Left ventricle myocardium superior (tissue), 1 donor: ENCODE measurements at regions not wholly inside any gene's neighbourhood (a gene's known extent, or its start where the extent isn't known, plus 50 kb on each side); places are given as distances from the start of the nearest gene placed in this dataset.

Experiments used
- ATAC-seq: fragments of 200-7000 bp; cut with Tn5 transposase; one replicate; pipeline ENCODE4 v1.9.1; 2020; ENCODE audit warnings: mild to moderate bottlenecking, moderate library complexity
- DNase-seq: peaks from one replicate; pipeline ENCODE4 v3.0.0-alpha.2; 2020
- intact Hi-C: fragments of 100-400 bp; cut with micrococcal nuclease; formaldehyde crosslinking; loops from one replicate; pipeline ENCODE4 v1.11.0; 2022
- donor health status: DM: no; HTN: yes; CAD: no; lungs with severe emphysema.

DNA sequence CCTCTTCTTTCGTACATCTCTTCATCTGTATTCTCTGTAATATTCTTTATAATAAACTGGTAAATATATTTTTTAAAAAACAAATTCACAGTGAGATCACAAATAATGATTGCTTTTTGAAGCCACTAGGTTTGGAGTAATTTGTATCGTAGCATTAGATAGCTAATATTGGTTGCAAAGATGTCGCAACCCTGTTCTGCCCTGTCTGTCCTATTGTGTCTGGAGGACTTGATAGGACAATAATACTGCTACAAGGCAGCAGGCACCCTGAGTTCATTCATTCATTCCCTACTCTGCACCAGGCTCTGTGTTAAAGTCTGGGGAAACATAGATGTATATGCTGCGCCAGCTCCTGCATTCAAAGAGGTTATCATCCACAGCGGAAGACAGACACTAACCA is 206.7 kb upstream of the KLF4 start:
- DNase-seq = no peak
- intact Hi-C loops = no loop called here
- no peak for ATAC-seq

DNA sequence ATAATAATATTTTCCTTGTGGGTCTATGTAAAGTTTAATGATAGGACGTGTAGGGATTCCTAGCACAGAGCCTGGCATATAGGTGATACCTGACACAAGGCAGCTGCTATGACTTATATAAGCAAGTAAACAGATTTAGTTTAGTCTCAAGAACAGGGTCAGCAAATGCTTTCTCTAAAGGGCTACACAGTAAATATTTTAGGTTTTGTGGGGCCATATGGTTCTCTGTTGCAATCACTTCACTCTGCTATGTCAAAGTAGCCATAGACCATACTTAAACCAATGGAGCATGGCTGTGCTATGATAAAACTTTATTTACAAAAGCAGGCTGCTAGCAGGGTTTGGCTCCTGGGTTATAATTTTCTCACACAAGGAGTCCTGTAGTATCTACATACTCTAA is 204.8 kb upstream of the KLF4 start:
- intact Hi-C loops = no loop called here
- DNase-seq = no peak
- ATAC-seq = no peak

DNA sequence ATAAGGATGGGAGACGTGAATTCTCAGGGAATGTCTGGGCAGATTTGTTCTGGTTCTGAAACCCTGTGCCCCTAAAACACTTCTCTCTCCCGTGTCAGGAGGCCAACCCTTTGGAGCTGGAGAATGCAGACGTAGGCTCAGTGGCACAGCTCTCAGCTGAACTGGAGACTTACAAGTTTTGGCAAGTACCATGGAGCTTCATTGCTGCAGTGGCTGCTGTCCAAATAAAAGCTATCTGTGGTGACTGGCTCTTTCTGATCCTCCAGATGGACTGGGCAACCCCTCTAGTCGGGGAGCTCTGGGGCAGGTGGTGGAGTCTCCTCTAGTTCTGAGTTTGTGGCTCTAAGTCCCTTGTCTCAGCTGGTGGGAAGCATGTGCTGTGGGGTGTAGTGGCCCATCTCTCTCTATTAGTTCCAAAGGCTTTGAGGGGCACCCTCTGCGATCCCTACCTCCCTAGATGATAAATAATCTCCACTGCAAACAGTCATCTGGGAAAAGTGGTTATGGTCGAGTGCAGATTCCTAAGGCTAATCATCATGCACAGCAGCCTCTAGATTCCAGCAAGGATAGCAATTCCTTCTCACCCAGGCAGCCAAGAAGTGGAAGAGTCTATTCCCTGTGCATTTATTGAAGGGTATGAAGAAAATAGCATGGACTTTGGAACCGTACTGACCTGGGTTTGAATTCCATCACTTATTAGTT is 204.2 kb upstream of the KLF4 start:
- ATAC-seq = peak; percentile 53
- no peak for DNase-seq
- intact Hi-C loops = no loop called here

DNA sequence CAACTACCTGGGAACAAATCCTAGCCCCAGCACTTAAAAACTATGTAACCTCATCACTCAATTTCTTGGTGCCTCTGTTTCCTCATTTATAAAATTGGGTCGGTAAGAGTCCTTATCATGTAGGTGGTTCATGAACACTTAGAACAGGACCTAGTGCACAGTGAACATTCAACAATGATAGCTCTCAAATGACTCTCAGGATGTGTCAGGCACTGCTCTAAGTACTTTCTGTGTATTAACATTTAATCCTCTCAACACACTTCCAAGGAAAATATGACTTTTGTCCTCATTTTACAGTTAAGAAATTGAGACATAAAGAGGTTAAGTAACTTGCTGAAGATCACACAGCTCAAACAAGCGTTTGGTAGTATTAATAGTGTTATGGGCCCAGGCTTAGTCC is 202.1 kb upstream of the KLF4 start:
- intact Hi-C loops = no loop called here
- DNase-seq (no peak), ATAC-seq (no peak)

DNA sequence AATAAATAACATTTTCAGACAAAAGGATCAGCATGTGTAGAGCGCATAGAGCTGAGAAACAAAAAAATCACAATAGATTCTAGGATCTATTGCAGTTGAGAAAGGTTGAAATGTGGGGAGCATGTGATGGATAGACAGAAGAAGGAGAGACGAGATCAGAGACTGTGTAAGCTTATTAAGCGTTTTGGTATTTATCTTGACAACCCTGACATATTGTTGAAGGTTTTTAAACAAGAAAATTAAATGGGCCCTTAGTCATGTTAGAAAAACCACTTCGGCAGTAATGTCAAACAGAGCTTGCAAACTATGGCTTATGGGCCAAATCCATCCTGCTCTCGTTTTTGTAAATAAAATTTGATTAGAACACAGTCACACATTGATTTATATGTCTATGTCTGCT is 200.5 kb upstream of the KLF4 start:
- no peak for ATAC-seq
- intact Hi-C loops = no loop called here
- DNase-seq = no peak

DNA sequence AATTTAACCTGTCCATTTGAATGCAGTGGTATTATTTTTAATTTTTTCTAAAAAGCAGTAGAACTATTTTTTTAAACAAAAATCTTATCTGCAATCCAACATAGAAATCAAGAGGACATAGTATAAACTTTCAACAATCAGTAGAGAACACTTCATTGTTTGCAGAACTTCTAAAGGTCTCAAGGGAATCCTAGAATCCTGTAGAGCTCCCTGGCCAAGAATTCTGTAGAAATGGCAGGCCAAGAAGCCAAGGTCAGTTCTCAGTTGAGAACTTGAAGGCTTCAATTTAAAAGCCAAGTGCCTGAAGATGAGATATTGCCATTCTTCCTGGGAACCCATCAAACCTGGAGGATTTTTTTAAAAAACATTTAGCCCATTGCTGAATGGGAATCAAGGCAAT is 199.2 kb upstream of the KLF4 start:
- ATAC-seq (no peak), DNase-seq (no peak)
- intact Hi-C loops = no loop called here

DNA sequence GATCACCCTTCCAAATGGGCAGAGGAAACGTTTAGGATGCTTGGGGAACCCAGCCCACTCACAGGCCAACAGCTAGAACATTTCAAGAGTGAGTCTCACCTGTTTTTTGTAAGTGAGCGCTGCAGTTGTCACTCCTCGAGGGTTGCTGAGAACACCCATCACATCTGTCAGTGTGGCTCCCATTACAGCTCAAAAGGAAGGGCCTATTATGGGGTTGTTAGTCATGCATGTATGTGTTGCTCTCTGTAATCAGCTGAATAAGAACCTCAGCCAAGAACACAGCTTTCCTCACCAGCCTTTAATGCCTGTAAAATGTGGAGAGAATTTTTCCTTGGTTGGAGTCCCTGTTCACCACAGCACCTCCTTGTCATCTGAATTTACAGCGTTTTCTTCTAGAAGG is 196.3 kb upstream of the KLF4 start:
- intact Hi-C loops = no loop called here
- ATAC-seq = peak; percentile 90
- no peak for DNase-seq

DNA sequence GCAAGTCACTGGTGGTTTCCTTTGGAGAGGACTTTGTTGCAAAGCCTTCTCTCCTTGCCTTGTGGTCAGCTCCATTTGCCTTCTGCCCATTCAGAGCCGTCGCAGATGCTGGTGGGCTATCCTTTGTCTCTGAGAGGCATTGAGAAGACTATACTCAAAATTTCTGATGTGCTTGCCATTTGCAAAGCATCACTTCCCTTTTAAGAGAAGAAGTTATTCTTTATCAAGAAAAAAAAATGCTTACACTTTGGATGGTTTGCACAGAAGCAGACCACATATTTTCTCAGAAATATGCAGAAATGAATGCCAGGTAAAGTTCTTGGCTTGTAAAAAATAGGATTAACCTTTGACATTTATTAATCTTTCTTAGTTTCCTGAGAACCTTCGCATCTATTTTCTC is 195.8 kb upstream of the KLF4 start:
- ATAC-seq = no peak
- intact Hi-C loops = no loop called here
- no peak for DNase-seq

DNA sequence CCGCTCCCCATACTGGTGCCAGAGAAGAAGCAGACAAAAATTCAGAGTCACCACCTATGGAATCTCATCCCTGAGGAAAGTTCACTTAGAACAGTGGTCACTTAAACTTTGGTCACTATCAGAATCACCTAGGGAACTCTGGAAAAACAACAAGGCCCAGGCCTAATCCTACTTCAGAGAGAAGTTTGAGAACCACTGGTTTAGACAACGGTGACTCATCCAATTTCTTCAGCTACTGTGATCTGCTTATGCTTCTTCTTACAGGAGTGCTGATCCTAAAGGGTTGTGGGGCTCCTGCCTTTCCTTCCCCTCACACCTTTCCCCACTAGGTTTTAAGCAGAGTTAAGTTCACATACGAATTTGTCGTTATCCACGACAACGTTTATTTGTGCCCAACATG is 194.7 kb upstream of the KLF4 start:
- intact Hi-C loops = no loop called here
- DNase-seq (no peak), ATAC-seq (no peak)

DNA sequence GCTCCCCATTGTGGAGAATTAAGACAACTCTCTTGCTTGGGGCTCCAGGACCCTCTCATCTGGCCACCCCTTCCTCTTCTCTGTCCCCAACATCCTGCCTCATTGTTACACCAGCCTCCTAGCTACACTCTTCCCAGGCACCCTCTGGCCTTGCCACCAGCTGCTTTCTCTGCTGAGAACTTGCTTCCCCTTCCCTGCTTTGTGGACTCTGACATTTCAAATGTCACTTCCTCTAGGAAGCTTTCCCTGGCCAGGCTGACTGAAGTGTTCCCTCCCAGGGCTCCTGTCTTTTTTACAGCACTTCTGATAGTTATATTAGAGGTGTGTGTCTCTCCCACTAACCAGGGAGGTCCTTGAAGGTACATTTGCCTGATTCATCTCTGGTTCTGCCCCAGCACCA is 194.0 kb upstream of the KLF4 start:
- intact Hi-C loops = no loop called here
- ATAC-seq (peak; percentile 65), DNase-seq (no peak)

DNA sequence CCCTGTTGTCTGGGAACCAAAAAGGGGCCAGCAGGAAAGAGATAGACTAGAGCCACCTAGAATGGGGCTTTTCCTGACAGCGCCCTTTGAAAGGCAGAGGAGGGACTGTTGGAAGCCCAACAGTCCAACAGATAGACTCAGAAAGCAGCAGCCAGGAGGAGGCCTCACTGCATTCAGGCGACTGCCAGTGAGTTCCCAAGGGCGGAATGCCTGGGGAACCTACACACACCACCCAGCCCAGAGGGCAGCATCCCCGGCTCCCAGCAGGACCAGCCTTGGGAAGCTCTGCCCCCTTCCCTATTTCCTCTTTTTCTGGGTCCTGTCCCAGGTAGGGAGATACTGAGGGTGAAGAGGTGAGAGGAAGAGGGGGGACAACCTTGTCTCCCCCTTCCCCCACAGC is 192.4 kb upstream of the KLF4 start:
- no peak for ATAC-seq
- intact Hi-C loops = no loop called here

DNA sequence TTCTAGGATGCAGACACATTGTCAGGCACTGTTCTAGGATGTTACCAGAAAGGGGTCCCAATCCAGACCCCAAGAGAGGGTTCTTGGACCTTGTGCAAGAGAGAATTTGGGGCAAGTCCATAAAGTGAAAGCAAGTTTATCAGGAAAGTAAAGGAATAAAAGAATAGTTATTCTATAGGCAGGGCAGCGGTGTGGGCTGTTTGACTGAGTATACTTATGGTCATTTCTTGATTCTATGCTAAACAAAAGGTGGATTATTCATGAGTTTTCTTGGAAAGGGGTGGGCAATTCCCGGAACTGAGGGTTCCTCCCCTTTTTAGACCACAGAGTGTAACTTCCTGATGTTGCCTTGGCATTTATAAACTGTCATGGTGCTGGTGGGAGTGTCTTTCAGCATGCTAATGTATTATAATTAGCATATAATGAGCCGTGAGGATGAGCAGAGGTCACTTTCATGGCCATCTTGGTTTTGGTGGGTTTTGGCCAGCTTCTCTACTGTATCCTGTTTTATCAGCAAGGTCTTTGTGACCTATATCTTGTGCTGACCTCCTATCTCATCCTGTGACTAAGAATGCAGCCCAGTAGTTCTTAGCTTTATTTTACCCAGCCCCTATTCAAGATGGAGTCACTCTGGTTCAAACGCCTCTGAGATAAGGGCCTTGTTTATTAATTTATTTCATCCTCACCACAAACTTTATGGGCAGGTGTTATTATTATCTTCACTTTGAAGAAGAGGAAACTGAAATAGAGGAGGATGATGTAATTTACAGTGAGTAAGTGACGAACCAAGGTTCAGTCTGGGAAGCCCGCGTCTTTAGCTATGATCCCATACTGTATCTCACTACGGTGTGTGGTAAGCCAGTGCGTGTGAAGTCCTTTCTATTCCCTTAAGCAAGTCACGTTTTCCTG is 186.0 kb upstream of the KLF4 start:
- intact Hi-C loops = no loop called here
- no peak for DNase-seq
- ATAC-seq = no peak

More for the DNA sequence above, 192.4 kb upstream of the KLF4 start:
- no peak for DNase-seq

DNA sequence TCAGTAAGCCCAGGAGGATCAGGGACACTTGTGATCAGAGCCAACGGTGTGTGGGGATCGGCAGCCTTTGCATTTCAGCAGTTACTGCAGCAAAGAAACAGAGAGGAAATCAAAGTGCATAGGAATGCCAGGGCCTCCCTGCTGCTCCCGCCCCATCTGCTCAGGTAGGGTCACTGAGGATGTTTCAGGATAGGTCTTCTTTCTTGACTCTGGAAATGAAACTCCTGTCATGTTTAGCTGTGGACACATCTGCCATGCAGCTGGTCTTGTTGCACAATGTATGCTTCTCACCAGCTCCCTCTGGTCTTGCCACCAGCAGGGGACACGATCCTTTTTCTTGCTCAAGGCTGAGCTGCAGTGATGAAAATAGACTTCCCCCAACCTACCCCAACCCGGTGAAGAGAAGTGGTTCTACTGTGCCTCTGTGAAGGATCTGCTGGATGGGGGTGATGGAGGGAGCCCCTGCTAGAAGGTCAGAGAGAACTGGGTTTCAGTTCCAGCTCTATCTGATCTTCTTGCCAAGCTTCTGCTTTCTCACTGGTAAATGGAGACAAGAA is 185.2 kb upstream of the KLF4 start:
- DNase-seq = no peak
- intact Hi-C loops = no loop called here
- ATAC-seq = peak; percentile 77

DNA sequence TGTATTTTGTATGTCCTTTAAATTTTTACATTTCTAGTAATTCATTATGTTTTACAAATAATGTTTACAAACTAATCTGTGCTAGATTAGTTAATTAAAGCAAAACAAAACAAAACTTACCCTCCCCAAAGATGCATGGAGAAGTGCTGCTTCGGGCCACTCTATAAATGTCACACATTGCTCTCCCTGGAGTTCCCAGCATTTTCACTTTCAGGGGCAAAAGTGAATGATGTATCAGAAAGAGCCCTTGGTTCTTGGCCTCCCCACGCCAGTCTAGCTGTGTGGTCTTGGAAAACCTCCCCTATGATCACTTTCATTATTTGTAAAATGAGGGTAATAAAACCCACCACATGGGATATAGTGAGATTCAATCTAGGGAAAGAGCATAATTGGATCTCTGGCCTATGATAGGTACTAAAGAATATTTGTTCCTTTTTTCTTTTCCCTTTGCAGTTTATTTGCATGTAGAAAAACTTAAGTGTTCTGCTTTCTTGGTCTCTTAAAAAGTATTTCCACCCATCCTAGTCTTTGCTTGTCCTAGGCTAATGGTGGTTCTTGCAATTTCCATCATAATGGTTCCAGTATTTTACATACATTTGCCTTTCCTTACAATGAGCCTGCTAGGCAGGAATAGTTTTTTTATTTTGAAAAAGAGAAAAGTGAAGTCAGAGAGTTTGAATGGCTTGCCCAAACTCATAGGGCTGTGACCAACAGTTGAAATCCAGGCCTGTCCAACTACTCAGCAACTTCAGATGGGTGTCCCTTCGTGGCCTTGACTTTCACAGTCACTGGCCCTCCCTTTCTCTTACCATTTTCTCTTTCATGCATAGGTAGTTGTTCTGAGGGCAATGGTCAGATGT is 184.5 kb upstream of the KLF4 start:
- ATAC-seq (no peak), DNase-seq (no peak)
- intact Hi-C loops = no loop called here

DNA sequence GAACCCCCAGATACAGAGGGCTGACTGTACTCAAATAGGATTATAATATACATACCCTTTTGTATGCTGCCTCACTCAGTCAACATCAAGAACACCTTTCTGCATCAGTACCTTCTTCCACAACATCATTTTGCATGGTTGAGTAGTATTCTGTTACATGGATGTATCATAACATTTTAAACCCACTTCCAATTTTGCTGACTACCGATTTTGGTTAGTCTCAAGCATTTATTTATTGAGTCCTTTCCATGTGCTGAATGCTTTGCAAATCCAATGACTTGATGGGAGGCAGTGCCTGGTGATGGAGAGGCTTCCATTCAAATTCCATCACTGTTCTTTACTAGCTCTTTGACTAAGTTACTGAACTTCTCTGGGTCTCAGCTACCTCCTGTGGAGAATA is 182.0 kb upstream of the KLF4 start:
- no peak for DNase-seq
- intact Hi-C loops = no loop called here
- no peak for ATAC-seq

DNA sequence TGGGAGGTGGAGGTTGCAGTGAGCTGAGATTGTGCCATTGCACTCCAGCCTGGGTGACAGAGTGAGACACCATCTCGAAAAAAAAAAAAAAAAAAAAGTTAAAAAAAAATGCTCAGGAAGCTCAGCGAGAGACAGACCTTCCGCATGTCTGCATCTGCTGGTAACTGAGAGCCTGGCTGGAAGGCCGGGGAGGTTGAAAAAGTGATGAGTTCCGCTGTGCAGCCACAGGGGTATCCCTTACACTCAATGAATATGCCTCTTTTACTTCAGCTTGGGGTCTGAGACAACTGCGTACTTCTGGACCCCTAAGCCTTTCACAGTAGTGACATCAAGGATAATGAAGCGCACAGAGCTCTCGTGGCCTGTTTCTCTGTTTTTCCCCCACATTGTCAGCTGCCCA is 179.9 kb upstream of the KLF4 start:
- DNase-seq (no peak), ATAC-seq (no peak)
- intact Hi-C loops = no loop called here

DNA sequence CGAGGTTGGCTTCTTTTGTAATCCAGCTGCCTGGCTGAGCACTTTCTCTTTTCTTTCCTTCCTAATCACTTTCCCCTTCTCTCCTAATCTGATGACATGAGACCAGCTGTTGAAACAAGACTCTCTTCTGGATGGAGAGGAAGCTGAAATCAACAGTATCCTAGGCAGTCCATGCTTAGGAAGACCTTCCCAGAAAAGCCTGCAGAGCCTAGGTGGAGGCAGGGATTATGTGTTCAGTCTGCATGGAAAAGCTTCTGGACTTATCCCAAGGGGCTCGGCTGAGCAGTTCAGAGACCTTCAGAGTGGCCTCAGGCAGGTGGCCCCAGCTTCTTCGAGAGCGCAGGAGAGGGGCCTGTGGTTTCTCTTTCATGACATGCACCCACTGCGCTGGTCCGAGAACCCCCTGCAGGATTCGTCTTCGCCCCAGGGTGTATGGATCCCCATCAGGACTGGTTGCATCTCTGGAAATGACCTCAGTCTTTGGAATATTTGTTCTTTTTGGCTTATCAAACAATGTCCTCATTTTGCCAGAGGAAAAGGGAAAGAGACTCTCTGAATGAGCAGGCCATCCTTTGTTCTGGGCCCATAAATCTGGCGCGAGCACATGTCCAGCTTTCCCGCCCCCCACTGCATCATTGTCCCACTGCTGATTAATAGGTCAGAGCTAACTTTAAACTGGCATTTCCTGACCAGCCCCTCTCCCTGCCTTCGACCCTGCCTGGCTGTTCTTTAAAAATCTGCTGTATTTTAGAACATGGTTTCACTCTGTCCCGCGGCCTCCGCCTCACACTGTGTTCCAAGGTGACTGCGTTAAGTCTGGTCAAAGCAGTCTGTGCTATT is 177.9 kb upstream of the KLF4 start:
- DNase-seq = peak; percentile 45
- ATAC-seq = peak; percentile 82
- intact Hi-C loops = no loop called here

DNA sequence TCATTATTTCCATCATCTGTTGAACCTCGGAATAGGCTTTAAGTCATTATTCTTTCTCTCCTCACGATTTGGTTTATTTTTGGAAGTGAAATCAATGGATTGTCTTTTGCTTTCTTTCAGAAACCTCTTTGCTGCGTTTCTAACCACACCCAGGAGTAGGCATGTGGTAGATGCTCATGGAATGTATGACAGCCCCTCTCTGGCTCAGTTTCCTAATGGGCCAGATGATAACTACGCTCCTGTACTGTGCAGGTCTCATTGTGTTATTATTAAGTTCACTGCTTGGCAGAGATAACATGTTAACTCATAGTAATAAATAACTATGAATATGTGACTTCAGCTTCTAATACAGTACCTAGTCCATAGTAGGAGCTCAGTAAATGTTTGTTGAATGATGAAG is 175.5 kb upstream of the KLF4 start:
- intact Hi-C loops = no loop called here
- no peak for ATAC-seq
- no peak for DNase-seq

DNA sequence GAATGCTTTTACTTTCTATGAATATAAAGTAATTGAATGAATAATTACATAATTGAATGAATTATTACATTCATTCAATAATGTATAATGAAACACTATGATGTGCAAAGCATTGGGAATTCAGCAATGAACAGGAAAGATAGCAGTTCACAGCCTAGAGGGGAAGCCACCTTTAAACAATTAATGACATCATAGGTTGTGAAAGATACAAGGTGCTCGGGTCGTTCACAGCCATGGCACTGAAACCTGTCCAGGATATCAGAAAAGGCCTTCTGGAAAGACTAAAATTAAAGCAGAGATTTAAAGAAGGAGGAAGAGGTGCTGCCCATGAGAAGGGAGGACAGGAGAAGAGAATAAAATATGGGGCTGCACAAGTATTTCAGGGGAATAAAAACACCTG is 171.4 kb upstream of the KLF4 start:
- intact Hi-C loops = no loop called here
- ATAC-seq (no peak), DNase-seq (no peak)
